Epidermal melanocyte (primary cell): ENCODE measurements at regions not wholly inside any gene's neighbourhood (a gene's known extent, or its start where the extent isn't known, plus 50 kb on each side); places are given as distances from the start of the nearest gene placed in this dataset.
"Not testable (repeated sequence)": the region's sequence is repeated elsewhere in the genome, so short reads cannot be mapped to it uniquely, and the experiment has no call there.

Experiments
- DNase-seq: peaks from one replicate; pipeline ENCODE4 v3.0.0; 2011; ENCODE audit warnings: low spot score; ENCODE audit not compliant: insufficient read length

GRCh38 chr6:44737829-44738528, 350.5 kb downstream of the CDC5L start:
- no peak for DNase-seq

- no peak for DNase-seq
These were observed 351.2 kb downstream of the CDC5L start for GRCh38 chr6:44738601-44739146.

- no peak for DNase-seq
These were observed 351.7 kb downstream of the CDC5L start for GRCh38 chr6:44739181-44739580.

- no peak for DNase-seq
These were observed 353.1 kb downstream of the CDC5L start for GRCh38 chr6:44740566-44741120.

GRCh38 chr6:44742201-44742600, 354.7 kb downstream of the CDC5L start:
- no peak for DNase-seq

GRCh38 chr6:44742828-44743372, 355.4 kb downstream of the CDC5L start:
- DNase-seq, result no peak

- DNase-seq, result not testable (repeated sequence)
These were observed 372.6 kb downstream of the CDC5L start for GRCh38 chr6:44760116-44760515.

- no peak for DNase-seq
These were observed 373.5 kb downstream of the CDC5L start for GRCh38 chr6:44761046-44761445.

- DNase-seq, result no peak
These were observed 375.0 kb downstream of the CDC5L start for GRCh38 chr6:44762496-44762895.

- no peak for DNase-seq
These were observed 384.3 kb downstream of the CDC5L start for GRCh38 chr6:44771647-44772415.

GRCh38 chr6:44772838-44773237, 385.3 kb downstream of the CDC5L start:
- DNase-seq, result no peak

GRCh38 chr6:44775121-44775520, 387.6 kb downstream of the CDC5L start:
- DNase-seq, result no peak

GRCh38 chr6:44776344-44776743, 388.8 kb downstream of the CDC5L start:
- DNase-seq, result no peak

GRCh38 chr6:44778513-44778912, 391.0 kb downstream of the CDC5L start:
- no peak for DNase-seq
